Glomerular visceral epithelial cell (primary cell): ENCODE measurements at regions not wholly inside any gene's neighbourhood (a gene's known extent, or its start where the extent isn't known, plus 50 kb on each side); places are given as distances from the start of the nearest gene placed in this dataset.
"Not testable (repeated sequence)": the region's sequence is repeated elsewhere in the genome, so short reads cannot be mapped to it uniquely, and the experiment has no call there.

Source experiments
- DNase-seq: peaks from one replicate; pipeline ENCODE4 v3.0.0-alpha.2; 2016; ENCODE audit errors: extremely low spot score

DNA sequence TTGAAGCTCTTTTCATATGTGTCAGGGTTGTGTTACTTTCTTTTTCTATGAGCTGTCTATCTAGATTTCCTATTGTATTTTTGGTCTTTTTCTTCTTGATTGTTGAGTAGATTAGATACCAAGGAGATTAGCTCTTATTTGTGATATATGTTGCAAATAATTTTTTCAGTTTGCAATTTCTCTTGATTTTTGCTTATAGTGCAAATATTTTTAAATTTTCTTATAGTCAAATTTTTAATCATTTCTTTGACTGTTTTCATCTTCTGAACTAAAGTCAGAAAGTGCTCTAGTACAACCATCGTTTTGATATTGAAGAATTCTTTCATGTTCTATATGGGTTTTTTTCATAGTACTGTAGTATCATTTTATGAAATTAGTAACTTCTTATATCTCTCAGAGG, 193.7 kb downstream of the OSTF1 start:
- no peak for DNase-seq

DNA sequence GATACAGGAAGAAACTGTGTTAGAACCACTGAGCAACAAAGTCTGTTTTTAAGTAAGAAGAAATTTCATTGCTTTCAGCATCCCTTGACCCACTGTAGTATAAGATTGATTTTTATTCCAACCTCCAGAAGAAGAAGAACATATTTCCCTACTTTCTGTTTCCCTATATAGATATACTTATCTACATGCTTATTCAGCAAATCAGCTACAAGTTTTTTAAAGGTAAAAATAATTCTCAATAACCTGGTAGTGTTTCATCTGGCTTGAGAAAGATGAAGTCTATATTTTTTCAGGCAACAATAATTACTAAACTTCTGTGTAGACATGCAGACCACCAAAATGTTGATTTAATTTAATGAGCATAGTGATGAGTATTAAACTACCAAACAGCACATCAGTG, 201.0 kb downstream of the OSTF1 start:
- no peak for DNase-seq

GRCh38 chr9:75299324-75299723, 211.0 kb downstream of the OSTF1 start:
- DNase-seq = no peak

- DNase-seq = no peak
Measured at GRCh38 chr9:75333624-75334023, 245.3 kb downstream of the OSTF1 start.

GRCh38 chr9:75358846-75359245, 270.5 kb downstream of the OSTF1 start:
- no peak for DNase-seq

DNA sequence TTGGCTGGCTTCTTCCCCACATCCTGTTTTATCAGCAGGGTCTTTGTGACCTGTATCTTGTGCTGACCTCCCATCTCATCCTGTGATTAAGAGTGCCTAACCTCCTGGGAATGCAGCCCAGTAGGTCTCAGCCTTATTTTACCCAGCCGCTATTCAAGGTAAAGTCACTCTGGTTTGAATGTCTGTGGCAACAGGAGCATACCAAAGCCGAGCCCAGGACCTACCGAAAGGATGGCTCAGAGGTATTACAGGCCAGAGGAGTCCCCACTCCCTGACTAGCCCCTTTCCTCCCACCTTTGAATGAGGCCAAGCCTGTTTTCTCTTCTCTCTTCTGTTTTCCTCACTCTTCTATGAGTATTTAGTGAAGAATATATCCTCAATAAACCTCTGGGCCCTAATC, 271.3 kb downstream of the OSTF1 start:
- no peak for DNase-seq

- DNase-seq = no peak
Measured at GRCh38 chr9:75360252-75360651, 271.9 kb downstream of the OSTF1 start.

- not testable (repeated sequence) for DNase-seq
Measured at GRCh38 chr9:75362446-75362845, 274.1 kb downstream of the OSTF1 start.

DNA sequence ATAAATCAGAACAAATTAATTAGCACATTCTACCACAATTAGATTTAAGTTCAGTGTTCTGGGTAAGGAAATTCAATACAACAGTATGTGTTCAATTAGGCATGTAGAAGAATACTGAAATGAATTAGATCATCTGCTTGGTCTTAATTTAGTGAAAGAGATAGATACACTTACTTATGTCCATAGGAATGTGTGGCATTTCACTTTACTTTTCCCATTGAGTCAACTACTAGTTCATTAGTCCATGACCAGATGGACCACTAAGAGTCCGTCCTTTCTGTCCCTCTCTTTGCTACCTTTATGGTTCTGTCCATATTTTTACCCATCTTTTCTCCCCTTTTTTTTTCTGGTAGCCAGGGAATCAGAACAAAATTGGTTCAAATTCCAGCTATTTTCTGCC, 276.9 kb downstream of the OSTF1 start:
- DNase-seq = no peak

DNA sequence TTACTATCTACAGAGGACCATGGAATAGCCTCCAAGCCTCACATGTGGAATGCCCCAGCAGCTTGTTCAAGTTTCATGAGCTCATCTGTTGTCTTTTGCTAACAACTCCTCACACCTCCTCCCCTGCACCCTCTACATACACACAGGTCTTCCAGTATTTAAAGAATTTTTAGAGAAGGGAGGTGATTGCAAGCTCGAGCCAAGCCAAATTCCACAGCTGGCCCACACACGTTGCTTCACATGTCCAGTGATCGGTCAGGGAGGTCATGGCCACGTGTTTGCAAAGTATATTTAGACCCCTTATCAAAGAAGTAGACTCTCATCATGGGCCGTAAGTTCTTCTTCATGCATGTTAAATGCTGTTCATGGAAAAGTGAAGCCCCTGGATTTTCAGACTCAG, 281.7 kb downstream of the OSTF1 start:
- DNase-seq = peak; percentile 9

- DNase-seq = peak; percentile 2
Measured at GRCh38 chr9:75372499-75373268, 284.4 kb downstream of the OSTF1 start.

DNA sequence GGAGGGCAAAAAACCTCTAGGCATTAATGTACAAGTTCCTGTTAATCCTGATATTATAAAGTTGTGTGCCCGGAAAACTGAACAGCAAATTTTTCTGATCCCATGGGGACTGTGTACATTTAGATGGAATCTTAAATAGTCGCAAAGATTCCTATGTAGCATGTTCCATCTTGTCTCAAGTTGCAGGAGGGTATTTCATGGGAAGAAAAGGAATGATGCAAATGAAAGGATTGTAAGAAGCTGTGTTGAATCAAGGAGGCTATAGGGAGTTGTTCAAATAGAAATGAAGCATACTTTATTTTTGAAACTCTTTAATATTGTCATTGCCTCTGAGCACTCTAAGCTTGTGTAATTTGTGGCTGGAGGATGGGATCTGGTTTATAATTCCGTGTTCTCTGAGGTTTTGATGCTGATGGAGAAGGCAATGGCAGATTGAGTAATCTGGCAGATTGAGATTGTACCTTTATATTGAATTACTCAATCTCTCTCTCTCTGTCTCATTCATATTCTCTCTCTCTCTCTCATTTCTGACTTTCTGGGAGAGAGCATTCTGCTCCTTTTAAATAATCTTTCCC, 288.5 kb downstream of the OSTF1 start:
- no peak for DNase-seq

GRCh38 chr9:75378036-75378435, 289.7 kb downstream of the OSTF1 start:
- DNase-seq = peak; percentile 5

GRCh38 chr9:75378926-75379325, 290.6 kb downstream of the OSTF1 start:
- DNase-seq = no peak

DNA sequence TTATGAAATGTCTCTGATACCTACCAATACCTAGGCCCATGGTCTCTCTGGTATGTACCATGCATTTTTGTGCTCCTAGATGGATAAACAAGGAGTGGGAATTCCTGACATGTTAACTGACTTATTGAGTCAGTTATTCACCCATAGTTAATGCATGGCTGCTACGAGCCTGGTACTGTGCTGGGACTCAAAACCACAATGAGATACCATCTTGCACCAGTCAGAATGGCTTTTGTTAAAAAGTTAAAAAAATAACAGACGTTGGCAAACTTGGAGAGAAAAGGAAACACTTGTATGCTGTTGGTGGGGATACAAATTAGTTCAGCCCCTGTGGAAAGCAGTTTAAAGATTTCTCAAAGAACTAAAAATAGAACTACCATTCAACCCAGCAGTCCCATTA, 293.8 kb downstream of the OSTF1 start:
- DNase-seq = no peak

- not testable (repeated sequence) for DNase-seq
Measured at GRCh38 chr9:75383420-75384034, 295.2 kb downstream of the OSTF1 start.

GRCh38 chr9:75385236-75385635, 296.9 kb downstream of the OSTF1 start:
- no peak for DNase-seq

DNA sequence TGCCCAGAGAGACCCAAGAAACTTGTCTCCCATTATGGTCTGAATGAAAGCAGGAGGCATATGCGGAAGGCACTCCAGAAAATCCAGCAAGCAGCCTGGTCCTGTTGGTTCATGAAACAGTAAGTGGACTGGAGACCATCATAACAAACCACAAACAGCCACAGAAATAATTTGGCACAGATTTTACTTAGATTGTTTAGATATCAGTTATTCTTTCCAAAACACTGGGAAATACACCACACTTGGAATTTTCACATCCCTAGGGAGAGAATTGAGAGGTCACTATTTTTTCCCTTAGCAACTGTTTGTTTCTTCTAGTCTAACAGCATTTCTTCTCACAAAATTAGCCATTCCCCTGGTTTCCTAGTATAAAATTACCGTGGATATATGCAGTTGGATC, 300.8 kb downstream of the OSTF1 start:
- no peak for DNase-seq

GRCh38 chr9:75390951-75391350, 302.6 kb downstream of the OSTF1 start:
- DNase-seq = no peak

- no peak for DNase-seq
Measured at GRCh38 chr9:75391497-75391896, 303.2 kb downstream of the OSTF1 start.

DNA sequence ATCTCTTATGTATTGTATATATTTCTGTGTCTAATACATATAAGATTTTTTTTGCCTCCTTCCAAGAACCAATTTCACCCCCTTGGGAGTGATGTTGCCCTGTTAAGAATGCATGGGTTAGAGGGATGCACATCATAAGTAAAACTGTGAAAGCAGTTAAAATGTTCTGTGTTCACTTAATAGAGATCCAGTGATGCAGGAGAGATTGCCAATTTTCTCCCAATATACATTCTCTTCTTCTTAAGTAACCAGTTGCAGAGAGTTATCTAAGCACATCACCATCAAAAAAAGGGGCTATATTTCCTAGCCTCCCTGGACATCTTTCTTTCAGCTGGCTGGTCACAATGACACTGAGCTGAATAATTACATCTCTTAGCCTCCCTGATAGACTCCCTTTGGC, 307.0 kb downstream of the OSTF1 start:
- DNase-seq = no peak

GRCh38 chr9:75397836-75398235, 309.5 kb downstream of the OSTF1 start:
- DNase-seq = no peak

- no peak for DNase-seq
Measured at GRCh38 chr9:75408391-75408790, 320.1 kb downstream of the OSTF1 start.
